ENCODE measurements at regions not wholly inside any gene's neighbourhood (a gene's known extent, or its start where the extent isn't known, plus 50 kb on each side); places are given as distances from the start of the nearest gene placed in this dataset.

DNA sequence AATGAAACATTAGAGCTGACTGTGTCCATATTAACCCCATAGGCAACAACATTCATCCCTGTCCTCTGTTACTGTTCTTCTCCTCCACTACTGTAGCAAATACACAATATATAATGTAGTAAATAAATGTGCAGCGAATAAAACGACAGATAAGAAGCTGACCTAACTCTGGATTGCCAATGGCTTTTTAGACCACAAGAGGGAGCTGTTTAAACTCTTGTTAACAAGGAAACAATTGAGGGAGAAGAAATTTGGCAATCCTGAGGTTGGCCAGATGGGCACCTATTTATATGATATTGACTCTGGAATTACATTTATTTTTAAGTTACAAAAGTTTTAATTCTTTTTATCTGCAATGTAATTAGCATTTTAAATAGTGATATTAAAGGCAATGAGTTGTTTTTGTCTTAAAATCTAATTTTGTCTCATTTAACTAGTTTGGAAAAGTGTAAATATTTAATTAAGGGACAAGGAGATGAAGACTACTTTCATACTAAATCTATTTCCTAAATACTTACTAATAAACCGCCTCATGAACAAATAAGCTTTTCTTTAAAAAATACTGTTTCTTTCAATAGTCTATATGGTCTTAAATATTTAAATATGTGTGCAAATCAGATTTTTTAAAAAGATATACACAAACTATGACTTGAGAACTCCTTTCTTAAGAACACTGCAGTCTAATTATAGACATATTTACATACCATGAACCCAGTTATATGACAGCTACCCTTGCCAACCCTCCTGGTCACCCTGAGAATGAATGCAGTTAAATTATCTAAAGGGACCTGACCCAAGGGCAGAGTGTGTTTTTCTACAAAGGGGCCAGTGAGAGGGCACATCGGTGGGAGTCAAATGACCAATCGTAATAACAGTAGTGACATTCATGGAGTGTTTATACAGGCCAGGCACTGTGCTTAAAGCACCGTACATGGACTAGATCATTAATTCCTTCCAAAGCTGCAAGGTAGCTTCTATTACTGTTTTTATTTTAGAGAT lies 52.9 kb upstream of the HPF1 start:
- H3K27me3 Mint-ChIP-seq, result peaks cover 3% of the 10 kb centered on the region
- H3K4me3 Mint-ChIP-seq, result no peak overlapping the region
- H3K27ac Mint-ChIP-seq, result no peak overlapping the region
- peaks cover 0 to 2% (median 0%) of the 10 kb centered on the region in 3 donors for H3K4me1 Mint-ChIP-seq
- no peaks in the 10 kb centered on the region for H3K36me3 Mint-ChIP-seq
- no peaks in the 10 kb centered on the region for H3K9me3 Mint-ChIP-seq

DNA sequence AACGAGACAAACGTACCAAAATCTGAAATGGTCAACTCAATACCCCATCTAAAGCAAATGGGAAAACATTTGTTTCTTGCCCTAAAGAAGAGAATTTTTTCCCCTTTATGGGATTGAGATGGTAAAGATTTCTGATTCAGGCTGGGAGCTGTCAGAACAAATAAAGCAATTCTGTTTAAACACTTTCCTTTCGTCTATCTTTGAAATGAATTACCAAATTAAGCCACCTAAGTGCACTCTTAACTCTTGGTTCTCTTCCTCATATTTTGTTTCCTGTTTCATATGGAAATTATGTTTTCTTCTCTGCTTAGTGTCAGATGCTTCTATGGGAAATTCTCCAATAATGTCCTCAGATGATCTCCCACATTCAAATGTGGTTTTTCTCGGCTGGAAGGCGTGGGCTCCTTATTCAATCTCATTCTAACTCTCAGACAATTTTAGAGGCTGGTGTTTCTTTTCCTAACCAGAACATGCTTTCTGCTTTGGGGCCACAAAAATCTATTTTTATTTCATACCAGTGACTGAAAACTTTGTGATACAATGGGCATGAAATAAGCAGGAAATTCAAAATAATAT lies 50.3 kb upstream of the HPF1 start:
- H3K4me3 Mint-ChIP-seq, result no peak overlapping the region
- no peaks in the 10 kb centered on the region for H3K36me3 Mint-ChIP-seq
- H3K27ac Mint-ChIP-seq, result no peak overlapping the region
- peaks cover 3% of the 10 kb centered on the region for H3K27me3 Mint-ChIP-seq
- H3K9me3 Mint-ChIP-seq, result peaks cover 0 to 2% (median 0%) of the 10 kb centered on the region in 3 donors
- H3K4me1 Mint-ChIP-seq, result peaks cover 0 to 2% (median 0%) of the 10 kb centered on the region in 3 donors
